ENCODE measurements at regions not wholly inside any gene's neighbourhood (a gene's known extent, or its start where the extent isn't known, plus 50 kb on each side); places are given as distances from the start of the nearest gene placed in this dataset.

GRCh38 chr1:115184260-115184950 lies 95.1 kb upstream of the TSPAN2 start:
- TF ChIP-seq CTCF (IDR thresholded peaks at IDR 0.05) (no peak), EP300 (IDR thresholded peaks at IDR 0.05) (no peak)
